GM10266 (cell line): ENCODE measurements at regions not wholly inside any gene's neighbourhood (a gene's known extent, or its start where the extent isn't known, plus 50 kb on each side); places are given as distances from the start of the nearest gene placed in this dataset.

Source experiments
- DNase-seq: peaks from one replicate; pipeline ENCODE4 v3.0.0; 2012; ENCODE audit errors: extremely low spot score
- TF ChIP-seq, protein P1 (sequence below): IDR thresholded peaks from 2 replicates; pipeline ENCODE4 v1.5.1; 2012; ENCODE audit warnings: mild to moderate bottlenecking, low read depth; ENCODE audit not compliant: control insufficient read depth, insufficient read depth; ENCODE audit errors: missing control alignments

DNA sequence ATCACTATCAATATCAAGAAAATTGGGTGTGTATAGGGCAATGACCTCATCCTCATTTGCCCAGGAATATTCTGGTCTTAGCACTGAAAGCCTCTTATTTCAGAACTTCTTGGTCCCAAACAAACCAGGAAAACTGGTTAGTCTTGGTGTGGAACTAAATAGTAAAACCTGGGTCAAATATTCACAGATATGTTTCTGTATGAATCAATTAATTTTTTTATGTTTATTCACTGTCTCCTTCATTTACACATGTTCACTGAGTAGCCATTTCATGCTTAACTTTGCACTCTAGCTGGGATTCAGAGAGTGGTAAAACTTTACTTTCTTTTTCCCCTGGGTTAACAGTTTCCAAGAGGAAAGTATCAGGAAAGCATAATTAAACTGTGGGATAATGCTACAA, 113.7 kb upstream of the PAPPA start:
- TF ChIP-seq, protein P1, sequence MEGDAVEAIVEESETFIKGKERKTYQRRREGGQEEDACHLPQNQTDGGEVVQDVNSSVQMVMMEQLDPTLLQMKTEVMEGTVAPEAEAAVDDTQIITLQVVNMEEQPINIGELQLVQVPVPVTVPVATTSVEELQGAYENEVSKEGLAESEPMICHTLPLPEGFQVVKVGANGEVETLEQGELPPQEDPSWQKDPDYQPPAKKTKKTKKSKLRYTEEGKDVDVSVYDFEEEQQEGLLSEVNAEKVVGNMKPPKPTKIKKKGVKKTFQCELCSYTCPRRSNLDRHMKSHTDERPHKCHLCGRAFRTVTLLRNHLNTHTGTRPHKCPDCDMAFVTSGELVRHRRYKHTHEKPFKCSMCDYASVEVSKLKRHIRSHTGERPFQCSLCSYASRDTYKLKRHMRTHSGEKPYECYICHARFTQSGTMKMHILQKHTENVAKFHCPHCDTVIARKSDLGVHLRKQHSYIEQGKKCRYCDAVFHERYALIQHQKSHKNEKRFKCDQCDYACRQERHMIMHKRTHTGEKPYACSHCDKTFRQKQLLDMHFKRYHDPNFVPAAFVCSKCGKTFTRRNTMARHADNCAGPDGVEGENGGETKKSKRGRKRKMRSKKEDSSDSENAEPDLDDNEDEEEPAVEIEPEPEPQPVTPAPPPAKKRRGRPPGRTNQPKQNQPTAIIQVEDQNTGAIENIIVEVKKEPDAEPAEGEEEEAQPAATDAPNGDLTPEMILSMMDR = no peak
- no peak for DNase-seq

DNA sequence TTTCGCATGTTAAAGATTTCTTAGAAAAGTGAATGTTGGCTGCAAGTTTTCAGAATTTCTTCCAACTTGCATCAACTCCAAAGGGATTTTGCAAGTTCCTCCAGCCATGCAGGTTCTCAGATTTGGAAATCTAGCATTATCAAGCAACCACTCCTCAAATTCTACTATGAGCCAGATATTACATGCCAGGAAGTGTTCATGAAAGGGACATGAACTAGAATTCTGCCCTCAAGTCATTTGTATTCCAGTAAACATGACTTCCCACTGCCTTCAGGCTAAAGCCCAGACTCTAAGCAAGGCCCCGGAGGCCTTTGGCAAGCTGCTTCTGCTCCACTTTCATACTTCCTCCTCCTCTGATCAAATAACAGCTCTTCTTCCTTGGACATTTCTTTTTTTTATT, 111.3 kb upstream of the PAPPA start:
- TF ChIP-seq, protein P1 = no peak
- no peak for DNase-seq

DNA sequence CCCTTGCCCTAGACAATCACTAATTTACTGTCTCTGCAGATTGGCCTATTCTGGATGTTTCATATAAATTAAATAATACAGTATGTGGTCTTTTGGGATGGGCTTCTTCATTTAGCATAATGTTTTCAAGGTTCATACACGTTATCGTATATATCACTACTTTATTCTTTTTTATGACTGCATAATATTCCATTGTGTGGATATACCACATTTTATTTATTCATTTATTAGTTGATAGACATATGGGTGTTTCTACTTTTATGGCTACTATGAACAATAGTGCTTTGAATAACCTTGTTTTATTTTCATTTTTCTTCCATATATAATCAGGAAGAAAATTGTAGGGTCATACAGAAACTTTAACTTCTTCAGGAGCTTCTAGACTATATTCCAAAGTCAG, 108.5 kb upstream of the PAPPA start:
- no peak for DNase-seq
- TF ChIP-seq, protein P1 = no peak

DNA sequence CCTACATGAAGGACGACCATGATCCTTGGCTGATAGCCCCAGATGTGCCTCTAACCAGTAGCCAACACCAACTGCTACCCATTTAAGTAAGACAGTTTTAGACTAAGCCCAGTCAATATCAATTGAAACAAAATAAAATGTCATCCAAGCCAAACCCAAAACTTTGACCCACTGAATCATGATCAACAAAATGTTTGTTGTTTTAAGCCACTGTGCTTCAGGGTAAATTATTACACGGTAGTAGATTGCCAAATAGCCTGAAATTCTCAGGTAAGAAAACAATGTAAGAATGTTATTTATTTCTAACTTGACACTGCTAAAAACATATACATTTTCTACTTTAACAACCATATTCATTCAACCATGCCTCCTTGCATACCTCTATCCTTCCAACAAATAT, 105.5 kb upstream of the PAPPA start:
- TF ChIP-seq, protein P1 = no peak

DNA sequence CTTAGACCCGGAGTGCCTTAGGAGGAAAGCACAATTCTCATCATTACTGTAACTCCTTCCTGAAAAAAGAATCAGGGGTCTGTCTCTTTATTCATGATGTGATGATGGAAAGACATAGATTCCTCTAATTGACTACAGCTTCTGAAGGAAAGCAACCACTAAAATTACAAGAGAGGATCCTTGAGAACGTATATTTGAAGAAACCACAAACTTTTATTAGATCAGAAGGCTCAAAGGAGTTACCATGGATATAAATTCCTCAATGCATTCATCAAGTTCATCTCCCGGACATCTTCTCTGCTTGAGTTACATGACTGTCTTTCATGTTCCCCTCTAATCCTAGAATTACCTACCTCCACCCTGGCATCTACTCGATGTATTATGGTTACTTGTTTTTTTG, 104.1 kb upstream of the PAPPA start:
- TF ChIP-seq, protein P1 = no peak
- no peak for DNase-seq

More for the DNA sequence above, 105.5 kb upstream of the PAPPA start:
- DNase-seq = no peak

DNA sequence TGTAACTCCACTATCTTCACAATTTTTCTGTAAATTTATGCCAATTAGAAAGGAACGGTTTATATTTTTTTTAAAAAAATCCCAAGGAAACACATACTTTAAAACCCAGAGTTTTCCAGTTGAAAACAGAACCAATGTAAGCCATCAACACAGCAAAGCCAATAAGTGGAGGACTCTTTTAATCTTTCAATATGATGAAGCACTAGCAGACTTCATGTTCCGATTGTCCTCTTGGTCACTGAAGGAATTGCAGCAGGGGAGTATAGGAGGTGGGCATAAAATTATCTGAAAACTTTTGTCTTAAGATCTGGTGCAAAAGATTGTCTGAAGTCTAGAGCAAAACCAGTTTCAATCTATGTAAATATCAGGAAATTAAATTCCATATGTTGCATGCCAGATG, 102.1 kb upstream of the PAPPA start:
- no peak for DNase-seq
- TF ChIP-seq, protein P1 = no peak

DNA sequence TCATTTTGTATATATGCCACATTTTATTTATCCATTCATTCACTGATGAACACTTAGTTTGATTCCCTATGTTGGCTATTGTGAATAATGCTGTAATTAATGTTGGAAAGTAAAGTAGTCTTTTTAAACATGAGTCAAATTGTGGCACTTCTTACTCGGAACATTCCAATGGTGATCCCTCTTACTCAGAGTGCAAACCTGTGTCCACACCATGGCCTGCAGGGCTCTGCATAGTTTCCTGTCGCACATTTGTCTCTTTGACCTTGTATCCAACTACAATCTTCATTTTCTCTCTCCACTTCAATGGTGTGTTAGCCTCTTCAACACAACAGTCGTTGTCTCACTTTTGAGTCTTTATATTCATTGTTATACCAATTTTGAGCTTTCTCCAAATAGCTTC, 98.1 kb upstream of the PAPPA start:
- TF ChIP-seq, protein P1 = no peak
- no peak for DNase-seq
